MM.1S (cell line): ENCODE measurements at regions not wholly inside any gene's neighbourhood (a gene's known extent, or its start where the extent isn't known, plus 50 kb on each side); places are given as distances from the start of the nearest gene placed in this dataset.

Experiments
- CTCF ChIP-seq: fragments of 300-600 bp; sonication (generic); IDR thresholded peaks from 2 replicates; pipeline ENCODE4 v1.5.1; 2016; ENCODE audit warnings: antibody characterized with exemption, low read length, mixed read lengths
- EZH2 ChIP-seq: fragments of 300-600 bp; sonication (generic); optimal IDR thresholded peaks from 2 replicates; pipeline ENCODE3; 2017; ENCODE audit warnings: low read depth, mild to moderate bottlenecking, antibody characterized with exemption, low read length, mixed read lengths
- EZH2phosphoT487 ChIP-seq: fragments of 300-600 bp; sonication (generic); IDR thresholded peaks from 2 replicates; pipeline ENCODE4 v1.6.1; 2018; ENCODE audit warnings: antibody characterized with exemption, low read length

GRCh38 chr5:3266861-3267260, 328.8 kb upstream of the IRX1 start:
- TF ChIP-seq CTCF, result no peak
- TF ChIP-seq EZH2, result no peak
- no peak for TF ChIP-seq EZH2phosphoT487
